ENCODE measurements at regions not wholly inside any gene's neighbourhood (a gene's known extent, or its start where the extent isn't known, plus 50 kb on each side); places are given as distances from the start of the nearest gene placed in this dataset.
"Not testable (repeated sequence)": the region's sequence is repeated elsewhere in the genome, so short reads cannot be mapped to it uniquely, and the experiment has no call there.

GRCh38 chr6:103507052-103507451 is 1352.7 kb downstream of the HACE1 start:
- TF ChIP-seq GATA1 (IDR thresholded peaks at IDR 0.05; ENCODE audit: low read depth, low read length) (no peak), POLR2A (IDR thresholded peaks at IDR 0.05; ENCODE audit: low read length) (no peak)
- DNase-seq = no peak

GRCh38 chr6:103505155-103505518 is 1354.6 kb downstream of the HACE1 start:
- DNase-seq = no peak
- TF ChIP-seq POLR2A (IDR thresholded peaks at IDR 0.05; ENCODE audit: low read length) = no peak
- TF ChIP-seq GATA1 (IDR thresholded peaks at IDR 0.05; ENCODE audit: low read depth, low read length) = no peak

GRCh38 chr6:103504501-103505154 is 1355.1 kb downstream of the HACE1 start:
- no peak for DNase-seq
- no peak for TF ChIP-seq GATA1 (IDR thresholded peaks at IDR 0.05; ENCODE audit: low read depth, low read length)
- TF ChIP-seq POLR2A (IDR thresholded peaks at IDR 0.05; ENCODE audit: low read length) = no peak

GRCh38 chr6:103496588-103496987 is 1363.1 kb downstream of the HACE1 start:
- DNase-seq = not testable (repeated sequence)

GRCh38 chr6:103456652-103457051 is 1403.1 kb downstream of the HACE1 start:
- no peak for TF ChIP-seq POLR2A (IDR thresholded peaks at IDR 0.05; ENCODE audit: low read length)
- TF ChIP-seq GATA1 (IDR thresholded peaks at IDR 0.05; ENCODE audit: low read depth, low read length) = no peak
- no peak for DNase-seq

- no peak for DNase-seq
- TF ChIP-seq POLR2A (IDR thresholded peaks at IDR 0.05; ENCODE audit: low read length) (no peak), GATA1 (IDR thresholded peaks at IDR 0.05; ENCODE audit: low read depth, low read length) (no peak)
Observed at GRCh38 chr6:103455275-103455674, 1404.4 kb downstream of the HACE1 start.

- no peak for TF ChIP-seq POLR2A (IDR thresholded peaks at IDR 0.05; ENCODE audit: low read length)
- TF ChIP-seq GATA1 (IDR thresholded peaks at IDR 0.05; ENCODE audit: low read depth, low read length) = no peak
- no peak for DNase-seq
Observed at GRCh38 chr6:103409475-103409874, 1450.2 kb downstream of the HACE1 start.

- TF ChIP-seq POLR2A (IDR thresholded peaks at IDR 0.05; ENCODE audit: low read length) = no peak
- no peak for TF ChIP-seq GATA1 (IDR thresholded peaks at IDR 0.05; ENCODE audit: low read depth, low read length)
Observed at GRCh38 chr6:103405321-103405720, 1454.4 kb downstream of the HACE1 start.

GRCh38 chr6:103404799-103405198 is 1454.9 kb downstream of the HACE1 start:
- DNase-seq = no peak
- TF ChIP-seq POLR2A (IDR thresholded peaks at IDR 0.05; ENCODE audit: low read length) (no peak), GATA1 (IDR thresholded peaks at IDR 0.05; ENCODE audit: low read depth, low read length) (no peak)

More at GRCh38 chr6:103405321-103405720, 1454.4 kb downstream of the HACE1 start:
- no peak for DNase-seq

GRCh38 chr6:103396768-103397167 is 1463.0 kb downstream of the HACE1 start:
- DNase-seq = no peak
- TF ChIP-seq GATA1 (IDR thresholded peaks at IDR 0.05; ENCODE audit: low read depth, low read length) = no peak

- no peak for TF ChIP-seq POLR2A (IDR thresholded peaks at IDR 0.05; ENCODE audit: low read length)
- no peak for TF ChIP-seq GATA1 (IDR thresholded peaks at IDR 0.05; ENCODE audit: low read depth, low read length)
- DNase-seq = no peak
Observed at GRCh38 chr6:103379272-103379671, 1480.4 kb downstream of the HACE1 start.

GRCh38 chr6:103367212-103367611 is 1492.5 kb downstream of the HACE1 start:
- DNase-seq = no peak
- TF ChIP-seq POLR2A (IDR thresholded peaks at IDR 0.05; ENCODE audit: low read length) = no peak
- no peak for TF ChIP-seq GATA1 (IDR thresholded peaks at IDR 0.05; ENCODE audit: low read depth, low read length)

- TF ChIP-seq POLR2A (IDR thresholded peaks at IDR 0.05; ENCODE audit: low read length) = no peak
- TF ChIP-seq GATA1 (IDR thresholded peaks at IDR 0.05; ENCODE audit: low read depth, low read length) = no peak
- no peak for DNase-seq
Observed at GRCh38 chr6:103356531-103356930, 1503.2 kb downstream of the HACE1 start.

GRCh38 chr6:103344554-103345163 is 1515.1 kb downstream of the HACE1 start:
- no peak for DNase-seq
- TF ChIP-seq GATA1 (IDR thresholded peaks at IDR 0.05; ENCODE audit: low read depth, low read length) (no peak), POLR2A (IDR thresholded peaks at IDR 0.05; ENCODE audit: low read length) (no peak)

GRCh38 chr6:103335412-103335811 is 1524.3 kb downstream of the HACE1 start:
- no peak for DNase-seq
- TF ChIP-seq GATA1 (IDR thresholded peaks at IDR 0.05; ENCODE audit: low read depth, low read length) (no peak), POLR2A (IDR thresholded peaks at IDR 0.05; ENCODE audit: low read length) (no peak)
